Cardiac muscle cell (in vitro differentiated cells and primary cell): ENCODE measurements at regions not wholly inside any gene's neighbourhood (a gene's known extent, or its start where the extent isn't known, plus 50 kb on each side); places are given as distances from the start of the nearest gene placed in this dataset.

ENCODE experiments used
- DNase-seq, 2 donors: peaks; one replicate each; pipeline versions ENCODE4 v3.0.0 to v3.0.0-alpha.2; 2010 to 2017; ENCODE audit warnings: low read depth in 1 of 2, low spot score in 1 of 2
- H3K27ac ChIP-seq: fragments of 200-600 bp; sonication (generic); 2 replicates; pipeline ENCODE4 v1.5.1; 2016
- H3K27me3 ChIP-seq: fragments of 200-600 bp; sonication (generic); 2 replicates; pipeline ENCODE4 v1.6.0; 2016; ENCODE audit warnings: control low read depth
- H3K36me3 ChIP-seq: fragments of 200-600 bp; sonication (generic); 2 replicates; pipeline ENCODE4 v1.5.1; 2016; ENCODE audit warnings: control low read depth
- H3K4me1 ChIP-seq: fragments of 200-600 bp; sonication (generic); 2 replicates; pipeline ENCODE4 v1.8.1; 2017; ENCODE audit warnings: low read depth, mild to moderate bottlenecking, mixed run types
- H3K4me3 ChIP-seq: fragments of 200-600 bp; sonication (generic); 2 replicates; pipeline ENCODE4 v1.5.1; 2016; ENCODE audit warnings: mild to moderate bottlenecking
- H3K9me3 ChIP-seq: fragments of 200-600 bp; sonication (generic); 2 replicates; pipeline ENCODE4 v1.5.1; 2017; ENCODE audit warnings: low read depth, mild to moderate bottlenecking, control low read depth
- CTCF ChIP-seq: IDR thresholded peaks from 2 replicates; pipeline ENCODE4 v1.5.1; 2012; ENCODE audit warnings: low read depth, mild to moderate bottlenecking, low read length

GRCh38 chr9:117873664-117874063 is 169.5 kb downstream of the TLR4 start:
- H3K36me3 ChIP-seq, result no peaks in the 10 kb centered on the region
- no peaks in the 10 kb centered on the region for H3K9me3 ChIP-seq
- no peak overlapping the region for H3K27ac ChIP-seq
- no peak for TF ChIP-seq CTCF
- no peaks in the 10 kb centered on the region for H3K27me3 ChIP-seq
- DNase-seq, result no peak
- no peaks in the 10 kb centered on the region for H3K4me1 ChIP-seq
- H3K4me3 ChIP-seq, result no peak overlapping the region

GRCh38 chr9:117875886-117876285 is 171.7 kb downstream of the TLR4 start:
- no peak for DNase-seq
- H3K27ac ChIP-seq, result no peak overlapping the region
- no peak for TF ChIP-seq CTCF
- H3K9me3 ChIP-seq, result no peaks in the 10 kb centered on the region
- no peaks in the 10 kb centered on the region for H3K27me3 ChIP-seq
- no peak overlapping the region for H3K4me3 ChIP-seq
- no peaks in the 10 kb centered on the region for H3K36me3 ChIP-seq
- no peaks in the 10 kb centered on the region for H3K4me1 ChIP-seq

GRCh38 chr9:117882171-117882570 is 178.0 kb downstream of the TLR4 start:
- no peaks in the 10 kb centered on the region for H3K36me3 ChIP-seq
- TF ChIP-seq CTCF, result no peak
- no peaks in the 10 kb centered on the region for H3K9me3 ChIP-seq

GRCh38 chr9:117886616-117887015 is 182.4 kb downstream of the TLR4 start:
- H3K27me3 ChIP-seq, result no peaks in the 10 kb centered on the region
- no peaks in the 10 kb centered on the region for H3K9me3 ChIP-seq
- no peak for DNase-seq
- no peaks in the 10 kb centered on the region for H3K36me3 ChIP-seq
- no peaks in the 10 kb centered on the region for H3K4me1 ChIP-seq
- TF ChIP-seq CTCF, result no peak
- H3K4me3 ChIP-seq, result no peak overlapping the region
- no peak overlapping the region for H3K27ac ChIP-seq

More at GRCh38 chr9:117882171-117882570, 178.0 kb downstream of the TLR4 start:
- Histone ChIP-seq H3K27me3 (no peaks in the 10 kb centered on the region), H3K27ac (no peak overlapping the region), H3K4me3 (no peak overlapping the region), H3K4me1 (no peaks in the 10 kb centered on the region)
- no peak for DNase-seq

- DNase-seq, result no peak
- H3K4me1 ChIP-seq, result no peaks in the 10 kb centered on the region
- H3K27me3 ChIP-seq, result no peaks in the 10 kb centered on the region
- H3K4me3 ChIP-seq, result no peak overlapping the region
- no peak for TF ChIP-seq CTCF
- H3K27ac ChIP-seq, result no peak overlapping the region
- H3K36me3 ChIP-seq, result no peaks in the 10 kb centered on the region
- no peaks in the 10 kb centered on the region for H3K9me3 ChIP-seq
Measured at GRCh38 chr9:117887383-117887782, 183.2 kb downstream of the TLR4 start.

- no peak overlapping the region for H3K4me3 ChIP-seq
- H3K9me3 ChIP-seq, result no peaks in the 10 kb centered on the region
- DNase-seq, result no peak
- no peak for TF ChIP-seq CTCF
- H3K27me3 ChIP-seq, result no peaks in the 10 kb centered on the region
- no peaks in the 10 kb centered on the region for H3K4me1 ChIP-seq
- no peaks in the 10 kb centered on the region for H3K36me3 ChIP-seq
- H3K27ac ChIP-seq, result no peak overlapping the region
Measured at GRCh38 chr9:117887941-117888340, 183.7 kb downstream of the TLR4 start.
